Neural crest cell (in vitro differentiated cells): ENCODE measurements at regions not wholly inside any gene's neighbourhood (a gene's known extent, or its start where the extent isn't known, plus 50 kb on each side); places are given as distances from the start of the nearest gene placed in this dataset.

Experiments used
- DNase-seq: peaks from one replicate; pipeline ENCODE4 v3.0.0; 2021; ENCODE audit warnings: low read depth, mixed read lengths, low spot score
- H3K27ac Mint-ChIP-seq: one replicate; pipeline ENCODE4 v1.8.0; 2021; ENCODE audit warnings: mild to moderate bottlenecking, mixed read lengths; ENCODE audit not compliant: unreplicated experiment
- H3K27me3 Mint-ChIP-seq: 2 replicates; pipeline ENCODE4 v1.8.0; 2021; ENCODE audit warnings: low read depth, mild to moderate bottlenecking, mixed read lengths
- H3K36me3 Mint-ChIP-seq: 2 replicates; pipeline ENCODE4 v1.8.0; 2021; ENCODE audit warnings: low read depth, mild to moderate bottlenecking, mixed read lengths
- H3K4me1 Mint-ChIP-seq: 2 replicates; pipeline ENCODE4 v1.8.0; 2021; ENCODE audit warnings: mixed read lengths
- H3K4me3 Mint-ChIP-seq: one replicate; pipeline ENCODE4 v1.8.0; 2021; ENCODE audit warnings: mild to moderate bottlenecking, mixed read lengths
- H3K9me3 Mint-ChIP-seq: 2 replicates; pipeline ENCODE4 v1.8.0; 2021; ENCODE audit warnings: mixed read lengths
- TF ChIP-seq, protein P1 (sequence below): fragments of 200-600 bp; sonication (generic); conservative IDR thresholded peaks from 2 replicates; pipeline ENCODE4 v1.5.0; 2021; ENCODE audit warnings: antibody characterized with exemption, mild to moderate bottlenecking

GRCh38 chr5:98602534-98603112, 170.8 kb upstream of the RGMB start:
- H3K4me3 Mint-ChIP-seq = no peak overlapping the region
- peaks cover 28% of the 10 kb centered on the region for H3K9me3 Mint-ChIP-seq
- no peak overlapping the region for H3K27ac Mint-ChIP-seq
- H3K4me1 Mint-ChIP-seq = peaks cover 37% of the 10 kb centered on the region
- TF ChIP-seq, protein P1, sequence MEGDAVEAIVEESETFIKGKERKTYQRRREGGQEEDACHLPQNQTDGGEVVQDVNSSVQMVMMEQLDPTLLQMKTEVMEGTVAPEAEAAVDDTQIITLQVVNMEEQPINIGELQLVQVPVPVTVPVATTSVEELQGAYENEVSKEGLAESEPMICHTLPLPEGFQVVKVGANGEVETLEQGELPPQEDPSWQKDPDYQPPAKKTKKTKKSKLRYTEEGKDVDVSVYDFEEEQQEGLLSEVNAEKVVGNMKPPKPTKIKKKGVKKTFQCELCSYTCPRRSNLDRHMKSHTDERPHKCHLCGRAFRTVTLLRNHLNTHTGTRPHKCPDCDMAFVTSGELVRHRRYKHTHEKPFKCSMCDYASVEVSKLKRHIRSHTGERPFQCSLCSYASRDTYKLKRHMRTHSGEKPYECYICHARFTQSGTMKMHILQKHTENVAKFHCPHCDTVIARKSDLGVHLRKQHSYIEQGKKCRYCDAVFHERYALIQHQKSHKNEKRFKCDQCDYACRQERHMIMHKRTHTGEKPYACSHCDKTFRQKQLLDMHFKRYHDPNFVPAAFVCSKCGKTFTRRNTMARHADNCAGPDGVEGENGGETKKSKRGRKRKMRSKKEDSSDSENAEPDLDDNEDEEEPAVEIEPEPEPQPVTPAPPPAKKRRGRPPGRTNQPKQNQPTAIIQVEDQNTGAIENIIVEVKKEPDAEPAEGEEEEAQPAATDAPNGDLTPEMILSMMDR = no peak
- peaks cover 19% of the 10 kb centered on the region for H3K36me3 Mint-ChIP-seq
- no peaks in the 10 kb centered on the region for H3K27me3 Mint-ChIP-seq
- DNase-seq = no peak

- Mint-ChIP-seq H3K27me3 (no peaks in the 10 kb centered on the region), H3K27ac (no peak overlapping the region), H3K9me3 (peaks cover 27% of the 10 kb centered on the region), H3K36me3 (peaks cover 17% of the 10 kb centered on the region), H3K4me3 (no peak overlapping the region), H3K4me1 (peaks cover 45% of the 10 kb centered on the region)
- TF ChIP-seq, protein P1 = no peak
- no peak for DNase-seq
Measured at GRCh38 chr5:98603456-98603855, 170.0 kb upstream of the RGMB start.

DNA sequence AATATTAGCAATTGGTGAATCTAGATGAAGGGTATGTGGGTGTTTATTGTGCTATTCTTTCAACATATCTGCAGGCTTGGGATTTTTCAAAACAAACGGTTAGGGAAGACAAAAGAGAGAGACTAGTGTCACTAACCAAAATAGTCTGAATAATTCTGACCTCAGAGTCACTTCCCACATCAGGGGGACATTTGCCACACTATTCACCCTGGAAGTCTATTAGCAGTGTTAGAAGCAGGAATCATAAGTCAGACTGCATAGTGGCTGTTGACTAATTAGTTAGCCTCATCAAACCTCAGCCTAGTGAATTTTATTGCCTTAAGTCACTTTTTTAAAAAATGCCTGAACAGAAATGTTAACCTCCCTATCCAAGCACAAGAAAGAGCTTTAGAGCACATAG, 169.2 kb upstream of the RGMB start:
- H3K9me3 Mint-ChIP-seq = peaks cover 23% of the 10 kb centered on the region
- peaks cover 15% of the 10 kb centered on the region for H3K36me3 Mint-ChIP-seq
- peak overlapping the region; percentile 89 for H3K27ac Mint-ChIP-seq
- no peak overlapping the region for H3K4me3 Mint-ChIP-seq
- peaks cover 45% of the 10 kb centered on the region for H3K4me1 Mint-ChIP-seq
- no peak for DNase-seq
- TF ChIP-seq, protein P1 = no peak
- no peaks in the 10 kb centered on the region for H3K27me3 Mint-ChIP-seq

DNA sequence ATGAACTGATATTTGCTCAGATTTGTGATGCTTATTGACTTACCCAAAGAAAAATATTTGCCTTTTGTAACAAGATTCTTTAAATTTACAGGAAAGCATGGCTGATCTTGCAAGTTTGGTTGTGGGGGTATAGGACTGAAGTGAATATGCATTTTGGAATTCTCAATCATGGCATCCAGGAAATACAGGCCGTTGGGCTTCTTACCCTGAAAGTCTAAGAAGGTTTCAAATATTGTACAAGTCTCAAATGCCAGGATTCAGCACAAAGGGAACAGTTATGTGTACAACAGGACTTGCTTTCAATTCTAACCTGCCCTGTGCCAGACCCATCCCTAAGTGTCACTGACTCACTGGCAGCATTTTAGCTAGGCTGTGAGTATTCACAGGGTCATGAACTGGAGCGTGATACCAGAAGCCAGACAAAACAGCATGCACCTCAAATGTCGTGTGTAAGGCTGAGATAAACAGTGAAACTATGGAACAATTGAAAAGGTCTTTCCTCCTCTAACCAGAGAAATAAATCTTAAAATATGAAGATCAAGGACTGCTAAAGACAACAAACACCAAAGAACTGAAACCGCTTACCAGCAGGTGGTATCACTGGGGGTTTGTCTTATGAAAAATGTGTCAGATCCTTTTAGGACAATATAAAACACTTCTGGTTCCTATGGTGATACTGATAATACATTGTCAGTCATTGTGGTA, 168.6 kb upstream of the RGMB start:
- TF ChIP-seq, protein P1 = no peak

DNA sequence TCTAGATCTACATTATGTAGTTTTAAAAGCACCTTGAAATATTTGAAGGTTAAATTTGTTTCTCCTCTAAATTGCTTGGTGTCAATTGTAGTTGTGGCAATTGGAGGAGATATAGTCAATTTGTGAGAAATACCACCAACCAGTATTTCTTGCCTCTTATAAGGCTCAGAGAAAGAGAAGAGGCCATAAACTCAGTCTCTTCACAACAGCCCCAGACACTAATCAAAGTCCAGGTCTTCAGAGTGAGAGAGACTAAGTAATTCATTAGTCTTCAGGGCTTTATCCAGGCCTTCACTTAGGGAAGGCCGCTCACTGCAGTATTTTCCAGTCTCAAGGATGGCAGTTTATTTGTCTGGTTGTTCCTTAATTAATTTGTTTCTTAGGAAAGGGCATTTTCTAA, 168.0 kb upstream of the RGMB start:
- Mint-ChIP-seq H3K4me1 (peaks cover 49% of the 10 kb centered on the region), H3K27ac (peak overlapping the region; percentile 89), H3K9me3 (peaks cover 14% of the 10 kb centered on the region), H3K4me3 (peak overlapping the region; percentile 17), H3K36me3 (peaks cover 6% of the 10 kb centered on the region), H3K27me3 (no peaks in the 10 kb centered on the region)
- no peak for DNase-seq
- TF ChIP-seq, protein P1 = no peak

More for the DNA sequence above, 168.6 kb upstream of the RGMB start:
- DNase-seq = no peak
- H3K36me3 Mint-ChIP-seq = peaks cover 11% of the 10 kb centered on the region
- H3K4me1 Mint-ChIP-seq = peaks cover 47% of the 10 kb centered on the region
- H3K27me3 Mint-ChIP-seq = no peaks in the 10 kb centered on the region
- H3K9me3 Mint-ChIP-seq = peaks cover 19% of the 10 kb centered on the region
- H3K27ac Mint-ChIP-seq = peak overlapping the region; percentile 89
- H3K4me3 Mint-ChIP-seq = peak overlapping the region; percentile 17
